Globus pallidus (tissue), 1 donor: ENCODE measurements at regions not wholly inside any gene's neighbourhood (a gene's known extent, or its start where the extent isn't known, plus 50 kb on each side); places are given as distances from the start of the nearest gene placed in this dataset.
"Not testable (repeated sequence)": the region's sequence is repeated elsewhere in the genome, so short reads cannot be mapped to it uniquely, and the experiment has no call there.

Experiments used
- DNase-seq: peaks from one replicate; pipeline ENCODE4 v3.0.0-alpha.2; 2015; ENCODE audit warnings: low spot score

DNA sequence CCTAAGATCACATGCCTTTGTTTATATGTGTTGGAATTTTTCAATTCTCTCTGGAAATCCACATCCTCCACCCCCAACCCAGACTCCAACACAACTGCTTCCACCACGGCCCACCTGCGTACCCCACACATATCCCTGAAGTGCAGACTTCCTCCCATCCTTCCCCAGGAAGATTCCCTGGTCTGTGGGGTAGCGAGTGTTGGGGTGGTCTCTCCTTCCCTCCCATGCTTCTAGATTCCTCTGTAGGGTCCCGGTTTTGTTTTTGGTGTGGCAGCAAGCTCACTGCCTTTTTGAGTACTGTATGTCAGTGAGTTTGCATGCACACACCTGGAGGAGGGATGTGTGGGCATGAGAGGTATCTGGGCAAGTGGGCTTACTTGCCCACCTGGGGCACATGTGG lies 127.6 kb downstream of the MRPL14 start:
- DNase-seq = no peak

DNA sequence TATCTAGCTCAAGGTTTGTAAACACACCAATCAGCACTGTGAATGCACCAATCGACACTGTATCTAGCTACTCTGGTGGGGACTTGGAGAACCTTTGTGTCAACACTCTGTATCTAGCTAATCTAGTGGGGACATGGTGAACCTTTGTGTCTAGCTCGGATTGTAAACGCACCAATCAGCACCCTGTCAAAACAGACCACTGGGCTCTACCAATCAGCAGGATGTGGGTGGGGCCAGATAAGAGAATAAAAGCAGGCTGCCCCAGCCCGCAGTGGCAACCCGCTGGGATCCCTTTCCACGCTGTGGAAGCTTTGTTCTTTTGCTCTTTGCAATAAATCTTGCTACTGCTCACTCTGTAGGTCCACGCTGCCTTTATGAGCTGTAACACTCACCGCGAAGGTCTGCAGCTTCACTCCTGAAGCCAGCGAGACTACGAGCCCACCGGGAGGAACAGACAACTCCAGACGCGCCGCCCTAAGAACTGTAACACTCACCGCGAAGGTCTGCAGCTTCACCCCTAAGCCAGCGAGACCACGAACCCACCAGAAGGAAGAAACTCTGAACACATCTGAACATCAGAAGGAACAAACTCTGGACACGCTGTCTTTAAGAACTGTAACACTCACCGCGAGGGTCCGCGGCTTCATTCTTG lies 128.5 kb downstream of the MRPL14 start:
- not testable (repeated sequence) for DNase-seq

GRCh38 chr6:43997990-43998585 lies 129.2 kb downstream of the MRPL14 start:
- not testable (repeated sequence) for DNase-seq

GRCh38 chr6:43997345-43997677 lies 129.9 kb downstream of the MRPL14 start:
- DNase-seq = no peak

DNA sequence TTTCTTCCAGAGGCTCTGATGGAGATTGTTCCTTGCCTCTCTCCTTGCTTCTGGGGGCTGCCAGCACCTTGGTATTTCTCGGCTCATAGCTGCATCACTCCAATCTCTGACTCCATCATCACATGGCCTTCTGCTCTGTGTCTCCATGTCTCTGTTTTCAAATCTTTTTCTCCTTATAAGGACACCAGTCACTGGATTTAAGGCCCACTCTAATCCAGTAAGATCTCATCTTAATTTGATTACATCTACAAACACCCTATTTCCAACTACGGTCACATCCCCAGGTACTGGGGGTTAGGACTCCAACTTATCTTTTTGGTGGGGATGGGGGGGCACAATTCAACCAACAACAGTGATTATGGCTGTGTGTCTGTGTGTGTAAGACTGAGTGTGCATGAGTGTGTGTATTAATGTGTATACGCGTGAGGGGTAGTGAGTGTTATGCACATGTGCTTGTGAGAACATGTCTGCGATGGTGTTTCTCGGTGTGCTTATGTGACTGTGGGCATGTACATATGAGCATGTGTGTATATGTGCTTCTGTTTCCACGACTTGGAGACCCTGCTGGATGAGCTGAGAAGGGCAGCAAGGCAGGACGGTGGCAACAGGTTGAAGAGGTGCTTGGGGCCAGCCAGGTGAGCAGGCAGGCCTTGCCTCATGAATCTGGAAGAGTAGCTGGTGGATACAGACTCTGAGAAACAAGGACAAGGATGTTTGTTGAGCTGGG lies 130.5 kb downstream of the MRPL14 start:
- no peak for DNase-seq

- no peak for DNase-seq
Observed at GRCh38 chr6:43995137-43995536, 132.1 kb downstream of the MRPL14 start.

GRCh38 chr6:43993881-43994523 lies 133.2 kb downstream of the MRPL14 start:
- DNase-seq = no peak

GRCh38 chr6:43992783-43993644 lies 134.2 kb downstream of the MRPL14 start:
- DNase-seq = no peak

DNA sequence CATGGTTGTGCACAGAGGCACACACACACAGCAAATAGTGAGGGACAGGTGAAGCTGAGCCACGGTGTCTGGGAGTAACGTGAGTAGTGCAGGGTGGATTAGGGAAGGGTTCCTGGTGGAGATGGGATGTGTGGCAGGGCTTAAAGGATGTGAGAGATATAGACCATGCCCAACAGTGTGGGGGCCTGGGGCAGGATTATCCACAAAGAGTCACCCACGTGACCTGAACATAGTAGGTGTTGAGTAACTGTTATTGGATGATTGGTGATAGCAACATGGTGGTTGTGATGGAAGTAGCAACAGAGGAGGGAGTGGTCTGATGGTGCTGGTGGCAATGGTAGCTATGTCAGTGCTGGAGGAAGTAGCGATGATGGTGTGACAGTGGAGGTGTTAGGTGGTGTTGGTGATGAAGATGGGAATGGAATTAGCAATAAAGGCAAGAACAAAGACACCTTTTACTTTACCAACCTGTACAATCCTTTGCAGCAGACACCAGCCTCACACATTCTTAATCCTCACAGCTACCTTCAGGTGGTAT lies 135.1 kb downstream of the MRPL14 start:
- DNase-seq = no peak

DNA sequence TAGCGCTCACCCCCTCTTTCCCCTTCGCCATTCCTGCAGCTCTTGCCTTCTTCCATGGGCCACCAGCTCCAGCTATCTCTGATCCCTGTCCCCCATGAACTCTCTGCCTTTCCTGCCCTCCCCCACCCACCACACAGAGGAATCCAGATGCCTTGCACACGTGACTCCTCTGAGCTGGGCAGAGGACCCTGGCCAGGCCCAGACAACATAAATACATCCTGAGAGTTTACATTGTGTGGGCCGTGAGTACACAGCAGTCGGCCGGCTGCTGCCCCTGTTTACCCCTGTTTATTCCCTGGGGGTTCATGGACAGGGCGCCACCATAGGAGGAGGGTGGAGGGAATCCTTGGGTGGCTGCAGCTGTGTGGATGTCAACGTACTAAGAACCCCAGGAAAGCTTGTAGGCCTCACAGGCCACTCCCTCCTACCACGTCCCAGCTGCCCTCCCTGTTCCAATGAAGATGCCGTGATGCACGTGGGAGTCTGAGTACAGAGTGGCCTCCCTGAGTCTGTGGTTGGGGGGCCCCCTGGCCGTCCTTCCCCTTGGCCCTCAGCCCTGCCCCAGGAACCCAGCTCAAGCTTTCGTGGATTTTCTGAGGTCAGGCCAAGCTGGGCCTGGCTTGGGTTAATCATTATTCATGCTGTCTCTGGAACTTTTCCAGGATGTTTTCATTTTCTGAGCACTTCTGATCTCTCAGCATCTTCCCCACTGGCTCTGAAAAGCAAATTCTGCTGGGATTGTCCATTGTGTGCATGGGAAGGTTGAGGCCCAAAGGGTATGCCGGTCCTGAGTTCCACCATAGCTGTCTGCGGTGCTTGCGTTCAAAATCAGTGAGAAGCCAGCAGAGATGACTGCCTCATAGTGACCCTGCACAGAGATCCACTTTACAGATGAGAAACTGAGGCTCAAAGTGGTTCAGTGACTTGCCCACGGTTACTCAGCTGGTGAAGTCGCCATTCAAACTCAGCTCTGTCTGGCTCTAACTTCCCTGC lies 136.3 kb downstream of the MRPL14 start:
- DNase-seq = no peak

GRCh38 chr6:43990275-43990626 lies 137.0 kb downstream of the MRPL14 start:
- DNase-seq = no peak

DNA sequence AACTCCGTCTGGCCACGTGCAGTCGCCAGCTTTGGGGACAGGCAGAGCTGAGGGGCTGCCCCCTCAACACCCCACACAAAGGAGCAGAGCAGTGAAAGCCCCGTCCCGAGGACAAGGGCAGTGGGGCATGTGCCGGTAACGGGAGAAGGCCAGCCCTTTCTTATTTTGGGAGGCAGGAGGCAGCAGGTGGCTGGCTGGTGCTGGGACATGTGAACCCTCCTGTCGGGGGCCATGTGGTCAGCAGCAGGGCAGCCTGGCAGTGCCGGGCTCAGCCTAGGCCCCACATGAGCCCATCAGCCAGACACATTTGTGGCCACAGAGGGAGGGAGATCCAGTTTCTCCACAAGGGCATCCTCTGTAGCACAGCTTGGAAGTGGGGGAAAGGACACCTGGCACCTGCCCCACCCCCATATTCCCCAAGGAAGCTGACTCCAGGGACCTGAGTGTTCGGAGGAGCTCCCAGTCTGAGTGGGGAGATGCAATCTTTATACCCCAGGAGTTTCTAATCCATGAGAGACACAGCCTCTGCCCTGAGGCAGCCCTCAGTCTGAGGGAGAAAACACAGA lies 137.6 kb downstream of the MRPL14 start:
- no peak for DNase-seq

DNA sequence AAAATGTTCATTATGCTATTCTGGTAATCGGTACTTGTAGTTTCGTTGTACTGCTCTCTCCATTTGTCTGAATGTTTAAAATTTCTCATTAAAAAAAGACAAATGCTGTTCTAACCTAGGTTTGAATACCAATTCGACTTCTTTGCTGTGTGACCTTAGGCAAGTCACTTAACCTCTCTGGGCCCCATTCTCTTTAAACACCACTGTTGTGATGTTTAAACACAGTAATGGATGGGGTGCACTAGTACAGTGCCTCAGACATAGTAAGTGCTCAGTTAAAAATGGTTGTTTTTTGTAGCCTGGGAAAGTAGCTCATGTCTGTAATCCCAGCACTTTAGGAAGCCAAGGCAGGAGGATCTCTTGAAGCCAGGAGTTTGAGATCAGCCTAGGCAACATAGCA lies 138.5 kb downstream of the MRPL14 start:
- DNase-seq = no peak

DNA sequence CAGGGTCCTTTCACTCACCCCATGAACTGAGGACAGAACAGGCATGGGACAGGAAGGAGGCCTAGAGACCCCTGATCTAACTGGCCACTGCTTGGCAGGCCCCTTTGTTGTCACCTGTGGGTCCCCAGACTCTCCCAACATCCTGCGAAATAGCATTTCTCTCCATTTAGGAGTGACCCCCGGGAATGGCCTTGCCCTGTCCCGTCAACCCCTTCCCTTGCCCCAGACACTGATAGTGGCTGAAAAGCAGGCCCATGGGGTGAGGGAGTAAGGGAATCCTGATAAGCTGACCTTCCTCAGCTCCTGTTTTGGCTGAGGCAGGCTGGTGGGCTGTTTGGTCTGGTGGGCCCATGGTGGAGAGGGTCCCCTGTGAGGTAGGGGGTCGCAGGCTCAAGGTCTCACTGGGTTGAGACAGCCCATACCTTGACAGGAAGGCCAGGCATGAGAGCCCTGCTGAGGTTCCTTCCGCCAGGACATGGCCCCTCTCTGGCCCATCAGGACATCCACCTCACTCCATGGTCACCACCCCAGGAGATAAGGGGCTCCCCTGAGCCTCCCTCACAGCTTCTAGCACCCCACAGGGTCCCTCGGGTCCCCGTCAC lies 139.3 kb downstream of the MRPL14 start:
- DNase-seq = no peak

- no peak for DNase-seq
Observed at GRCh38 chr6:43986177-43986825, 141.0 kb downstream of the MRPL14 start.

- no peak for DNase-seq
Observed at GRCh38 chr6:43985329-43985728, 141.9 kb downstream of the MRPL14 start.

GRCh38 chr6:43984442-43985321 lies 142.6 kb downstream of the MRPL14 start:
- no peak for DNase-seq

- no peak for DNase-seq
Observed at GRCh38 chr6:43983632-43984031, 143.6 kb downstream of the MRPL14 start.
